GM23248 (cell line): ENCODE measurements at regions not wholly inside any gene's neighbourhood (a gene's known extent, or its start where the extent isn't known, plus 50 kb on each side); places are given as distances from the start of the nearest gene placed in this dataset.

Source experiments
- DNase-seq: peaks from one replicate; pipeline ENCODE4 v3.0.0-alpha.2; 2015
- H2AFZ ChIP-seq: fragments of 200-600 bp; sonication (generic); 2 replicates; pipeline ENCODE4 v1.6.1; 2016; ENCODE audit warnings: antibody characterized with exemption
- H3F3A ChIP-seq: fragments of 200-600 bp; sonication (generic); 2 replicates; pipeline ENCODE4 v1.6.1; 2016; ENCODE audit warnings: mild to moderate bottlenecking, antibody characterized with exemption, mixed run types; ENCODE audit not compliant: insufficient read depth
- H3K27ac ChIP-seq: fragments of 200-600 bp; sonication (generic); 2 replicates; pipeline ENCODE4 v1.5.1; 2016; ENCODE audit warnings: mild to moderate bottlenecking
- H3K27me3 ChIP-seq: fragments of 200-600 bp; sonication (generic); replicated peaks from 2 replicates; pipeline ENCODE4 v1.6.1; 2016; ENCODE audit warnings: mild to moderate bottlenecking; ENCODE audit not compliant: insufficient read depth
- H3K36me3 ChIP-seq: fragments of 200-600 bp; sonication (generic); 2 replicates; pipeline ENCODE4 v1.6.1; 2016; ENCODE audit warnings: low read depth, mild to moderate bottlenecking
- H3K4me1 ChIP-seq: fragments of 200-600 bp; sonication (generic); 2 replicates; pipeline ENCODE4 v1.6.1; 2016; ENCODE audit warnings: mild to moderate bottlenecking; ENCODE audit not compliant: insufficient read depth
- H3K4me2 ChIP-seq: fragments of 200-600 bp; sonication (generic); one replicate; pipeline ENCODE4 v1.6.1; 2016; ENCODE audit warnings: mild to moderate bottlenecking; ENCODE audit not compliant: unreplicated experiment
- H3K4me3 ChIP-seq: fragments of 200-600 bp; sonication (generic); 2 replicates; pipeline ENCODE4 v1.5.1; 2016; ENCODE audit warnings: mild to moderate bottlenecking
- H3K79me2 ChIP-seq: fragments of 200-600 bp; sonication (generic); 2 replicates; pipeline ENCODE4 v1.6.1; 2016; ENCODE audit warnings: mild to moderate bottlenecking; ENCODE audit not compliant: insufficient read depth
- H3K9ac ChIP-seq: fragments of 200-600 bp; sonication (generic); 2 replicates; pipeline ENCODE4 v1.6.1; 2016; ENCODE audit warnings: mild to moderate bottlenecking
- H3K9me2 ChIP-seq: fragments of 200-600 bp; sonication (generic); 2 replicates; pipeline ENCODE4 v1.6.1; 2016; ENCODE audit warnings: mixed run types, mild to moderate bottlenecking, moderate library complexity; ENCODE audit not compliant: insufficient read depth
- H3K9me3 ChIP-seq: fragments of 200-600 bp; sonication (generic); one replicate; pipeline ENCODE4 v1.6.1; 2017; ENCODE audit warnings: low read depth
- H4K20me1 ChIP-seq: fragments of 200-600 bp; sonication (generic); 2 replicates; pipeline ENCODE4 v1.6.0; 2016; ENCODE audit not compliant: insufficient read depth
- EZH2 ChIP-seq: fragments of 200-600 bp; sonication (generic); IDR thresholded peaks from 2 replicates; pipeline ENCODE4 v1.6.1; 2018; ENCODE audit warnings: antibody characterized with exemption, mild to moderate bottlenecking; ENCODE audit not compliant: insufficient read depth, poor library complexity, severe bottlenecking
- EZH2phosphoT487 ChIP-seq: fragments of 200-600 bp; sonication (generic); IDR thresholded peaks from 2 replicates; pipeline ENCODE4 v1.6.1; 2018; ENCODE audit warnings: antibody characterized with exemption, moderate library complexity, mild to moderate bottlenecking, low read depth; ENCODE audit not compliant: insufficient read depth
- WGBS, 2 experiments: methylation state at CpG; one replicate each; pipeline ENCODE4 v1.1.6; 2015 to 2017; ENCODE audit warnings: low lambda C conversion rate in 2 of 2, low coverage in 1 of 2; ENCODE audit errors: missing lambda C conversion rate in 2 of 2; 5-methylcytosine and 5-hydroxymethylcytosine counted together
- in situ Hi-C: fragments of 300-500 bp; cut with MboI; formaldehyde crosslinking; loops from 2 replicates; pipeline ENCODE4 v1.15.0; 2020

- 96% methylated on average over 2 of the region's 2 CpGs for WGBS, 2 experiments
- H4K20me1 ChIP-seq = no peaks in the 10 kb centered on the region
- in situ Hi-C loops = no loop called here
- H3K36me3 ChIP-seq = no peaks in the 10 kb centered on the region
- no peak overlapping the region for H3K4me2 ChIP-seq
- H3K4me3 ChIP-seq = no peak overlapping the region
- H3K9me3 ChIP-seq = no peaks in the 10 kb centered on the region
- no peak for DNase-seq
- TF ChIP-seq EZH2phosphoT487 (no peak), EZH2 (no peak)
- H3K27ac ChIP-seq = no peak overlapping the region
- peaks cover 100% of the 10 kb centered on the region for H3K79me2 ChIP-seq
- H3K9me2 ChIP-seq = no peaks in the 10 kb centered on the region
- H3F3A ChIP-seq = peaks cover 6% of the 10 kb centered on the region
- H3K27me3 ChIP-seq = no peaks in the 10 kb centered on the region
- no peak overlapping the region for H3K9ac ChIP-seq
- no peak overlapping the region for H2AFZ ChIP-seq
- H3K4me1 ChIP-seq = peaks cover 25% of the 10 kb centered on the region
These were observed 206.8 kb upstream of the IL12A start for GRCh38 chr3:159781867-159782266.

DNA sequence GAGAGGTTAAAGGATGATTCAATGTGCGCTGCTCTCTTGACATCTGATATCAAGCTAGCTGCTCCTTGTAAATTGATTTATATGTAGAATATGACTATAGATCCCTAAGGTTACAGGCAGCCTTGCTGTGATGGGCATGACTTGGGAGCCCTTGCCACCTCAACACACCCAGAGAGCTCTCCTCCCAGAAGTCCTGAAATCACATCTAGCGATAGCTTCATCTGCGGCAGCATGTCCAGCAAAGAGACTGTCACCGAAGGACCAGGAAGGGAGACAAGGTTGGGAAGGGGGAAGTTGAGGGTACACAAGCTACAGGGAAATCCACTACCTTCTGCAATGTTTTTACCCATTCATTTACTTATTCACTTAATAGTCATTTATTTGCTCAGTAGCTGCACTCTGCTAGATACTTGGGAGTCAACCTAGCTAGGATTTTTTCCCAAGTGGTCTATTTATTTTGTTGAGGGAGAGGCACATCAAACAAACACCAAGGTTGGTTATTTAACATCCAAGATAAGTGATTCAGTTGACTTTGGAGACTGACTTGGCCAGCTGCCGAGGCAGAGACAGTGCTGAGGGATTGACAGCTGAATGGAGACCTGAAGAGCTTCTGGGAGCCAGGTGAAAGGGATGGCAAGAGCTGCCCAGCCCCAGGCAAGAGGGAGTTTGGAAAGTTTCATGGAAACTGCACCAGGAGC lies 205.8 kb upstream of the IL12A start:
- H3K27me3 ChIP-seq = no peaks in the 10 kb centered on the region
- H4K20me1 ChIP-seq = no peaks in the 10 kb centered on the region
- H2AFZ ChIP-seq = no peak overlapping the region
- no peaks in the 10 kb centered on the region for H3K9me3 ChIP-seq
- peaks cover 100% of the 10 kb centered on the region for H3K79me2 ChIP-seq
- TF ChIP-seq EZH2 = no peak
- TF ChIP-seq EZH2phosphoT487 = no peak
- H3F3A ChIP-seq = peaks cover 16% of the 10 kb centered on the region
- DNase-seq = no peak
- in situ Hi-C loops = no loop called here
- H3K9me2 ChIP-seq = no peaks in the 10 kb centered on the region
- WGBS, 2 experiments = 90 to 93% methylated on average over 5 of the region's 5 CpGs
- H3K4me1 ChIP-seq = peaks cover 32% of the 10 kb centered on the region
- H3K4me2 ChIP-seq = no peak overlapping the region
- H3K9ac ChIP-seq = no peak overlapping the region
- H3K36me3 ChIP-seq = no peaks in the 10 kb centered on the region
- H3K27ac ChIP-seq = no peak overlapping the region
- H3K4me3 ChIP-seq = no peak overlapping the region

DNA sequence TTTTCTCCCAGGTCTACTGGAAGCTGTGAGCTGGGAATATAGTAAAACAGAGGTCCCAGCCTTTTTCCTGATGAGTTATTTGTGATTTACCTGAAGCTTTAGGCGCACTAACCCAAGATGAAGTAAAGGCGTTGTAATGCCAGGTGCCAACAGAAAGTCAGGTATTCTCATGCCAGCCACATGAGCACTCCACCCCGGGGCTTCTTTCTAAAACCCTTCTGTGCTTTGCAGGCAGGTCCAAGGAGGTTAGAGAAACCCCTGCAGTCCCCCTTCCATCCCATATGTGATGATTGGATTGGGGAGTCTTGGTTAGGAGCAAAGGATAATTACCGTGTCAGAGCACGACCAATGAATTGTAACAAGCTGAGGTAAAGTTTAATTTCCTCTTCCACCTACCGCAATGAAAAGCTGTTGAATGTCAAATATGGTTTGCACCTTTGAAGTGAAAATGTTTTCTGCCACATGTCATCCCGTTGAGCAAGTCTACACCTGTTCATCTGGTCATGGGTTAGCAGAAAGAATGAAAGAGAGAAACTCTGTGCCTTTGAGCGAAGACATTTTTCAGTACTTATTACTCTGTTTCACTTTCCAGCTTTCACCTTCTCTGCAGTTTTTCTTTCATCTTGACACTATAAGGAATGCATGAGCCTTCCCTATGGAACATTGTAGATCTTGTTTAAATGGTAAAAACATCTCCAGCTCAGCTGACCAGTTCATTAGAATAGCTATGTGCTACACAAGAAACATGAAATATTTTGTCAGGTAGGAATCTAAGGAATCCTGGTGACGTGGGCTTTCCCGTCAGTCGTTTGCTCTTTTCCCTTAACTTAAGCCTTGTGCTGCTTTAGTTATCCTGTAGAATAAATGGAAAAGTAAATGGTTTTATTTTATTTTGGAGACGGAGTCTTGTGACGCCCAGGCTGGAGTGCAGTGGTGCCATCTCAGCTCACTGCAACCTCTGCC lies 204.6 kb upstream of the IL12A start:
- Histone ChIP-seq H3K9ac (no peak overlapping the region), H3K4me1 (peaks cover 40% of the 10 kb centered on the region)
- WGBS, 2 experiments = 82 to 84% methylated on average over 13 of the region's 13 CpGs

DNA sequence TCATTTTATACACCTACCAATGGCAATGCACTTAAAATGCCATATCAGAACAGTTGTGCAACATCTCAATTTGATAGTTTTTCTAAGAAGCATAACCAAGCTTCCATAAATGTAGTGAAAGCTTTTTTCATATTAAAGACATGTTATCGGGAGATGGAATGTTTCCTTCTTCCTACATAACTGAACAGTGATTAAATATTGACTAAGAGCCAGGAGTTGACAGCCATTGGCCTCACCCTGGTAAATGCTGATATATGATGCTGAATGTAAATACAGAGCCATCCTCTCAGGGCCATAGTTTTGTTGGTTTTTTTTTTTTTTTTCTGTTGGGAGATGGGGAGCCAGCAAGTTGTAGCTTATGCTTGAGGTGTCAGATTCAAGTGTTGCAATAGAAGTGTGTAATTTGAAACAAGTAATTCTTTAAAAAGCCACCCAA lies 203.3 kb upstream of the IL12A start:
- Histone ChIP-seq H3K9ac (no peak overlapping the region), H3K9me3 (no peaks in the 10 kb centered on the region)
- no peak for DNase-seq

More for the DNA sequence above, 204.6 kb upstream of the IL12A start:
- Histone ChIP-seq H3K9me3 (no peaks in the 10 kb centered on the region), H3K4me2 (no peak overlapping the region), H3K79me2 (peaks cover 100% of the 10 kb centered on the region), H3K36me3 (no peaks in the 10 kb centered on the region), H4K20me1 (no peaks in the 10 kb centered on the region), H3K27me3 (no peaks in the 10 kb centered on the region), H3K4me3 (no peak overlapping the region), H3F3A (peaks cover 23% of the 10 kb centered on the region), H3K9me2 (no peaks in the 10 kb centered on the region), H2AFZ (no peak overlapping the region), H3K27ac (no peak overlapping the region)
- no peak for DNase-seq
- in situ Hi-C loops = no loop called here
- TF ChIP-seq EZH2 (no peak), EZH2phosphoT487 (no peak)

More for the DNA sequence above, 203.3 kb upstream of the IL12A start:
- Histone ChIP-seq H3K36me3 (no peaks in the 10 kb centered on the region), H3K79me2 (peaks cover 100% of the 10 kb centered on the region), H3K4me3 (no peak overlapping the region), H3K27me3 (no peaks in the 10 kb centered on the region), H3K27ac (0 out of 2 replicates have a peak overlapping the region, but pooled peaks have one; percentile 11), H3K4me2 (peak overlapping the region; percentile 57), H4K20me1 (no peaks in the 10 kb centered on the region), H3K4me1 (peaks cover 40% of the 10 kb centered on the region), H2AFZ (no peak overlapping the region), H3K9me2 (no peaks in the 10 kb centered on the region), H3F3A (peaks cover 23% of the 10 kb centered on the region)
- in situ Hi-C loops = no loop called here
- TF ChIP-seq EZH2 (no peak), EZH2phosphoT487 (no peak)
- 12 to 22% methylated on average over 1 of the region's 1 CpG for WGBS, 2 experiments
